Activated naive CD8-positive, alpha-beta T cell treated with anti-CD3 and anti-CD28 coated beads, Interleukin-2, amount 10 ng/mL, durations not matched to agents 7 days and 5 days (primary cell): ENCODE measurements at regions not wholly inside any gene's neighbourhood (a gene's known extent, or its start where the extent isn't known, plus 50 kb on each side); places are given as distances from the start of the nearest gene placed in this dataset.

Experiments
- ATAC-seq: fragments of 150-1000 bp; cut with Tn5 transposase; one replicate; pipeline ENCODE4 v1.10.0; 2021; ENCODE audit warnings: low read depth, moderate library complexity
- POLR2A ChIA-PET: fragments of 350-600 bp; sonication (Branson Sonifier 250); formaldehyde crosslinking; loops from one replicate; lab custom pipeline; 2021; ENCODE audit warnings: antibody characterized with exemption; lab: Charles Lee
- DNase-seq: peaks from one replicate; pipeline ENCODE4 v3.0.0; 2021
- H3K27ac Mint-ChIP-seq: one replicate; pipeline ENCODE4 v1.8.0; 2022; ENCODE audit warnings: mild to moderate bottlenecking, mixed read lengths
- H3K27me3 Mint-ChIP-seq: one replicate; pipeline ENCODE4 v1.8.0; 2022; ENCODE audit warnings: mild to moderate bottlenecking, moderate library complexity, mixed read lengths
- H3K36me3 Mint-ChIP-seq: one replicate; pipeline ENCODE4 v1.8.0; 2021; ENCODE audit warnings: mild to moderate bottlenecking, mixed read lengths
- H3K4me1 Mint-ChIP-seq: one replicate; pipeline ENCODE4 v1.8.0; 2021; ENCODE audit warnings: mixed read lengths
- H3K4me3 Mint-ChIP-seq: one replicate; pipeline ENCODE4 v1.8.0; 2022; ENCODE audit warnings: mild to moderate bottlenecking, moderate library complexity, mixed read lengths
- H3K9me3 Mint-ChIP-seq: one replicate; pipeline ENCODE4 v1.8.0; 2021; ENCODE audit warnings: mixed read lengths

- POLR2A ChIA-PET = no interaction called here
- ATAC-seq = no peak
- H3K4me3 Mint-ChIP-seq = no peak overlapping the region
- no peak for DNase-seq
- H3K9me3 Mint-ChIP-seq = peaks cover 4% of the 10 kb centered on the region
- H3K27me3 Mint-ChIP-seq = no peaks in the 10 kb centered on the region
- no peaks in the 10 kb centered on the region for H3K36me3 Mint-ChIP-seq
- H3K27ac Mint-ChIP-seq = no peak overlapping the region
- no peaks in the 10 kb centered on the region for H3K4me1 Mint-ChIP-seq
These were observed 215.2 kb upstream of the ROBO2 start for GRCh38 chr3:76824658-76825240.

GRCh38 chr3:76826861-76827260 is 213.0 kb upstream of the ROBO2 start:
- DNase-seq = no peak
- POLR2A ChIA-PET = no interaction called here
- Mint-ChIP-seq H3K4me1 (no peaks in the 10 kb centered on the region), H3K4me3 (no peak overlapping the region), H3K9me3 (peaks cover 4% of the 10 kb centered on the region), H3K27me3 (no peaks in the 10 kb centered on the region), H3K36me3 (no peaks in the 10 kb centered on the region), H3K27ac (no peak overlapping the region)
- no peak for ATAC-seq

DNA sequence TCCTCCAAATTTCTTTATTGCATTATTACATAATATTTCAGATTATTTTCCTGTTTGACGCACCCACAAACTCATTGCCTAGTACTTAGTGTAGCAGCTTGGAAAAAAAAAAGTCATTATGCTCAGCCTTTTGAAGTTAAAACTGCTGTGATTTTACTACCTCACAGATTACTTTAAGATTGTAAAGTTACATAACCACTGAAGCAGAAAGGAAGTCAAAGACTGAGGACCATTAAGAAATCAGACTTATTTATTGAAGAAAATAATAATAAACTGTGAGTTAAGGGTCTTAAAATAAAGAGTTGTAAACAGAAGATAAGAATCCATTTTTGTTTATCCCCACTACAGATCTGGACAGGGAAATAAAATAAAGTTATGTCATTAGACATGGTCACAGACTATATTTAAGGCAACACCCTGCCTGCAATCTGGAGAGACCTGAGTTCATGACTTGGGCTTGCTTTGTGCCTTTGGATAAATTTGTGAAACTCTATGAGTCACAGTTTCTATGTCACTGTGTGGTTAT is 212.1 kb upstream of the ROBO2 start:
- POLR2A ChIA-PET = no interaction called here
- no peaks in the 10 kb centered on the region for H3K36me3 Mint-ChIP-seq
- no peaks in the 10 kb centered on the region for H3K27me3 Mint-ChIP-seq

GRCh38 chr3:76834657-76835056 is 205.2 kb upstream of the ROBO2 start:
- no peak for DNase-seq

More for the DNA sequence above, 212.1 kb upstream of the ROBO2 start:
- ATAC-seq = no peak
- no peak for DNase-seq
- no peak overlapping the region for H3K4me3 Mint-ChIP-seq
- peaks cover 8% of the 10 kb centered on the region for H3K9me3 Mint-ChIP-seq
- H3K27ac Mint-ChIP-seq = no peak overlapping the region
- H3K4me1 Mint-ChIP-seq = no peaks in the 10 kb centered on the region

GRCh38 chr3:76841747-76842146 is 198.2 kb upstream of the ROBO2 start:
- Mint-ChIP-seq H3K4me1 (no peaks in the 10 kb centered on the region), H3K9me3 (peaks cover 6% of the 10 kb centered on the region), H3K4me3 (no peak overlapping the region), H3K27me3 (no peaks in the 10 kb centered on the region), H3K36me3 (no peaks in the 10 kb centered on the region), H3K27ac (no peak overlapping the region)
- POLR2A ChIA-PET = no interaction called here
- no peak for ATAC-seq
- DNase-seq = no peak

More at GRCh38 chr3:76834657-76835056, 205.2 kb upstream of the ROBO2 start:
- H3K27ac Mint-ChIP-seq = no peak overlapping the region
- no peak overlapping the region for H3K4me3 Mint-ChIP-seq
- no peaks in the 10 kb centered on the region for H3K4me1 Mint-ChIP-seq
- peaks cover 12% of the 10 kb centered on the region for H3K9me3 Mint-ChIP-seq
- ATAC-seq = no peak
- POLR2A ChIA-PET = no interaction called here
- H3K36me3 Mint-ChIP-seq = no peaks in the 10 kb centered on the region
- H3K27me3 Mint-ChIP-seq = no peaks in the 10 kb centered on the region

- no peak overlapping the region for H3K27ac Mint-ChIP-seq
- H3K9me3 Mint-ChIP-seq = peaks cover 6% of the 10 kb centered on the region
- no peak for ATAC-seq
- no peak for DNase-seq
- H3K4me3 Mint-ChIP-seq = no peak overlapping the region
- POLR2A ChIA-PET = no interaction called here
- H3K36me3 Mint-ChIP-seq = no peaks in the 10 kb centered on the region
- no peaks in the 10 kb centered on the region for H3K4me1 Mint-ChIP-seq
- H3K27me3 Mint-ChIP-seq = no peaks in the 10 kb centered on the region
These were observed 197.7 kb upstream of the ROBO2 start for GRCh38 chr3:76842216-76842615.

DNA sequence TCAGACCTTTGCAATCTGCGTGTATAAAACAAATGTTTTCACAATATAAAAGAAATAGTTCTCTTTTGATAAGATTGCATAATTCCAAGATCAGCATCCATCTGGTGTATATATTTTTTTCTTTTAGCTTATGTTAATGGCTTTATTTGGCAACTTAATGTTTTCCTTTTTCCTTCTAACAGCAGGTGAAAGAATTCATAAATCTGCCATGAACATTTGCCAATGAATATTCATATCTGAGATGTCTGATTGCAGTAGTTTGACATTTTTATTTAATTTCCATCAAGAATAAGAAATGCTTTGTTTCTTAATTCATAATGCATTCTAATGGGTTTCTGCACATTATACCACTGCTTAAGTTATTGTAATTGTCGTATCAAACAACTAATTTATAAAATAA is 184.4 kb upstream of the ROBO2 start:
- ATAC-seq = no peak
- Mint-ChIP-seq H3K4me3 (no peak overlapping the region), H3K27me3 (no peaks in the 10 kb centered on the region), H3K36me3 (no peaks in the 10 kb centered on the region), H3K27ac (no peak overlapping the region), H3K4me1 (no peaks in the 10 kb centered on the region), H3K9me3 (peaks cover 5% of the 10 kb centered on the region)
- POLR2A ChIA-PET = no interaction called here
- no peak for DNase-seq

DNA sequence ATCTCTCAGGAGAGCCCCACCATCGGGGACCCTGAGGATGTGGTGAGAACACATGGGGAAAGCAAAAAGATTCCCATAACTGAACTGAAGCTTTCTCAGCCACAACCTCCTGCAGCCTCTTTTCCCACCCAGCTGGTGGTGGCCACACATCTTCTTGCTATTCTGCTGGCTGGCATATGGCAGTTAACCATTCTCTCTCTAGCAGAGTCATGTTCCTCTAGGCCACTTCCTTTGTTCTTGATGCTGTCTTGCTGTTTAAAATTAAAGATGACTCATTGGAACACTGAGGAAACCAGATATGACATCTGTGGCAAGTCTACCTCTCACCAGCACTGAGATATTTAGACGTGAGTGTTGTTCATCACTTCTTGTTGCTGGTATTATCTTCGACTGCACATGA is 180.3 kb upstream of the ROBO2 start:
- Mint-ChIP-seq H3K9me3 (peaks cover 7% of the 10 kb centered on the region), H3K27me3 (no peaks in the 10 kb centered on the region), H3K4me1 (no peaks in the 10 kb centered on the region), H3K4me3 (no peak overlapping the region), H3K27ac (no peak overlapping the region), H3K36me3 (no peaks in the 10 kb centered on the region)
- DNase-seq (no peak), ATAC-seq (no peak)
- POLR2A ChIA-PET = no interaction called here

DNA sequence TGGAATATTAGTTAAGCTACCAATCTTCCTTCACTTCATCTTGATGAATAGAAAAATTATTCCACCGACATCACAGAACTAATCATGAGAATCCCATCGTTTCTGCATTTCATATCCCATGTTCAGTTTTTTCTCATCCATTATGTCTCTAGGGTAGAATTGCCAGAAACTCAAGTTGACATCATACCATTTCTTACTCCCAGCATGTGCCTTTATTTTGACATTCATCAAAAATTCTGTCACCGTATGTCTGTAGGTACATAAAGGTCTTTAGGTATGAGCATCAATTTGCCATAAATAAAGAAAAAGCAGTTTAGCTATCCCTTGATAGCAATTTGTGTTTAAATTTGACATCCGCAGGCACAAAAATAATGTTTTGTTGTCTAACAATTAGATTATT is 175.5 kb upstream of the ROBO2 start:
- no peak for ATAC-seq
- Mint-ChIP-seq H3K27ac (no peak overlapping the region), H3K4me1 (no peaks in the 10 kb centered on the region), H3K9me3 (peaks cover 4% of the 10 kb centered on the region), H3K27me3 (no peaks in the 10 kb centered on the region), H3K36me3 (no peaks in the 10 kb centered on the region), H3K4me3 (no peak overlapping the region)
- no peak for DNase-seq
- POLR2A ChIA-PET = no interaction called here

DNA sequence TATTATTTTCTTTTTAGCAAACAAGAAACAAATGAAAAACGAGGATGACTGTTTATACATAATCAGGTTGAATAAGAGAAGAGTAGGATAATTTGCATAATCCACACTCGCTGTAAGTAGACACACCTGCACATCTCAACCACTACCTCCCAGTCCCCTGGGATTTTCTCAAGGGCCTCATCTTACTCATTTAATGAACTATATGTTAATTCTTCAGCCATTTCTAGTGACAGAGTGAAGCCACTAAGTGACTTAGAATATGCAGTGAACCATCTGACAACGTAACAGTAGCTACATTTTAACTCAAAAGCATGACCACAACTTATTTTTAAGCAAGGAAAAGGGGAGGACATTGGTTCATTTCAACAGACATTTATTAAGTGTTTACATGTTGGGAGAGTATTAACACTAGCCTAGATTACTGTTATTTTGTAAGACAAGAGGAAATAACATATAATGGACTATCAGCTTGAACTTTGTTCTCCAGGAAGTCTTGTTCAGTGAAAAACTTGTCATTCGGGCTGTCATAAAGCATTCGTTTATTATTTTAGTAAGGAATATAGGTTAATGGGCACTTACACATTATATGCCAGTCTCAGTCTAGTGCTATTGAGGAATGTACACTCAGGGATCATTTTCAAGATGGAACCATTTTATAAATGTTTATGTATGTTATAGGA is 173.0 kb upstream of the ROBO2 start:
- POLR2A ChIA-PET = no interaction called here
- H3K27me3 Mint-ChIP-seq = no peaks in the 10 kb centered on the region
- H3K9me3 Mint-ChIP-seq = peaks cover 5% of the 10 kb centered on the region
- DNase-seq (no peak), ATAC-seq (no peak)
- H3K36me3 Mint-ChIP-seq = no peaks in the 10 kb centered on the region
- H3K4me1 Mint-ChIP-seq = no peaks in the 10 kb centered on the region
- H3K27ac Mint-ChIP-seq = no peak overlapping the region
- H3K4me3 Mint-ChIP-seq = no peak overlapping the region

GRCh38 chr3:76869726-76870384 is 170.0 kb upstream of the ROBO2 start:
- DNase-seq (no peak), ATAC-seq (no peak)
- Mint-ChIP-seq H3K27ac (no peak overlapping the region), H3K27me3 (no peaks in the 10 kb centered on the region), H3K4me1 (no peaks in the 10 kb centered on the region), H3K36me3 (no peaks in the 10 kb centered on the region), H3K9me3 (peaks cover 3% of the 10 kb centered on the region), H3K4me3 (no peak overlapping the region)
- POLR2A ChIA-PET = no interaction called here

GRCh38 chr3:76871655-76872054 is 168.2 kb upstream of the ROBO2 start:
- ATAC-seq = no peak
- no peaks in the 10 kb centered on the region for H3K4me1 Mint-ChIP-seq
- no peak overlapping the region for H3K4me3 Mint-ChIP-seq
- POLR2A ChIA-PET = no interaction called here
- H3K27ac Mint-ChIP-seq = no peak overlapping the region
- peaks cover 3% of the 10 kb centered on the region for H3K9me3 Mint-ChIP-seq
- no peaks in the 10 kb centered on the region for H3K36me3 Mint-ChIP-seq
- no peaks in the 10 kb centered on the region for H3K27me3 Mint-ChIP-seq
- no peak for DNase-seq

DNA sequence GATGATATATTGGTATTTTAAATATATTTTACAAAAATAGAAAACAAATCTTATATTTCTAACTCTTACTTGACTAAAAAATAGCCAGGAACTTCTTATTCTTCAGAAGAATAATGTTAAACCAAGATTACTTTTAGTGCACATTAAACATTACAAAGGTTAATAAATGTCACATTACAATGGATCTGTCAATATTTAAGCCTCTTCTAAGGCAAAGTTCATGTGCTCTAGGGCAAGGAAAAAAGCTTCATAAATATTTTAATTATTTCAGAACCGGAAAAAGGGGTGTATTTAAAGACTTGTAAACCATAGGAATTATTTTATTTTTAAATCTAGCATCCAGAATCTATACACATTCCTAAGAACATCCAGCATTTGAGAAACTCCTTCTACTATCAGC is 166.9 kb upstream of the ROBO2 start:
- no peak for ATAC-seq
- POLR2A ChIA-PET = no interaction called here
- no peak for DNase-seq
- Mint-ChIP-seq H3K4me3 (no peak overlapping the region), H3K9me3 (peaks cover 3% of the 10 kb centered on the region), H3K36me3 (no peaks in the 10 kb centered on the region), H3K27me3 (no peaks in the 10 kb centered on the region), H3K27ac (no peak overlapping the region), H3K4me1 (no peaks in the 10 kb centered on the region)
